HG03575 (cell line): ENCODE measurements at regions not wholly inside any gene's neighbourhood (a gene's known extent, or its start where the extent isn't known, plus 50 kb on each side); places are given as distances from the start of the nearest gene placed in this dataset.

ENCODE experiments used
- ATAC-seq: cut with Tn5 transposase; IDR thresholded peaks from one replicate; pipeline ENCODE4 v1.9.1; 2021; ENCODE audit not compliant: unreplicated experiment, insufficient number of reproducible peaks, low FRiP score; ENCODE audit errors: extremely low read depth

GRCh38 chr2:20553580-20553979, 97.3 kb downstream of the HS1BP3 start:
- ATAC-seq: no peak

- ATAC-seq: no peak
These were observed 94.9 kb downstream of the HS1BP3 start for GRCh38 chr2:20555954-20556353.

DNA sequence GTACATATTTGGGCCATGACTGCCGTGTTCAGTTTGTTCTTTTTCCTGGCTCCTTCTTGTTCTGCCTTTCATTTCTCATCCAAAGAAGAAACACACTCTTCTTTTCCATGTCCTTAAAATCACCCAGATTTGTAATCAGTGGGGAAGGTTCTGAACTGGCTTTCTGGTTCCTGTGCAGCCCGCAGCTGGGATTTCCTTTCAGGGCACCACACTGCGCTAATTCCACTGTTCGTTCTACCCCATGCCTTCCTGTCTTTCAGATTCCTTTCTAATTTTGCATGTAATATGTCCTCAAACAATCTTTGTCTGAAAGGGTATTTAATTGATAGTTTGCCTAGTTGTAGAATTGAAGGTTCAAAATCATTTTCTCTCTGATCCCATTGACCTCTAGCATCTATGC, 94.1 kb downstream of the HS1BP3 start:
- ATAC-seq: no peak

GRCh38 chr2:20557226-20557625, 93.7 kb downstream of the HS1BP3 start:
- no peak for ATAC-seq

DNA sequence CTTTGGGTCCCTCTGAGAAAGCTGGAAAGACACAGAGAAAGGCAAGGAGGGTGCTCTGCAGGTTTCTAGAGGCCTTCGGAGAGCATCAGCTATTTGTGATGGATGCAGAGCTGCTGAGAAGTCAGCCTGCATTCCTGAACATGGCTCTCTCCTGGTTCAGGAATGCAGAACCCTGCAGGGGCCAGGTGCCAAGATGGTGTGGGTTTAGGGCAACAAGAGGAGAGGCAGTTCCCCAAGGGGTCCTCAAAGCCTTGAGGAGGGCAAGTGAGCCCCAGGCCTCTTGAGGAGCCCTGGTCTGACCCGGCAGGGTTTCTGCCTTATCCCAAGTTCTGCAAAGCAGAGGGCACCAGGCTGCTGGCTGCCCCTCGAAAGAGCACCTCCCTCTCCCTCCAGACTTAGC, 93.3 kb downstream of the HS1BP3 start:
- no peak for ATAC-seq

GRCh38 chr2:20558391-20559150, 92.3 kb downstream of the HS1BP3 start:
- ATAC-seq: no peak

DNA sequence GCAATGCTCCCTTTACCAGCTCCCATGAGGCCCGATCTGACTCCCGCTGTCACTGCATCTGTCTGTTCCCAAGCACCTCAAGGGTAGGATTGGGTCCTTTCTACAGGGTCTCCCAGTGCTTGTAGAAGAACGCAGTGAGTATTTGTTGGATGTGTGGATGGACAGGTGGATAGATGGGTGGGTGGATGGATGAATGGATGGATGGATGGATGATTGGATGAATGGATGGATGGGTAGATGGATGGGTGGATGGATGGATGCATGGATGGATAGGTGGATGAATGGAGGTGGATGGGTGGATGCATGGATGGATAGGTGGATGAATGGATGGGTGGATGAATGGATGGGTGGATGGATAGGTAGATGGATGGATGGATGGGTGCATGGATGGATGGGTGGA, 91.6 kb downstream of the HS1BP3 start:
- no peak for ATAC-seq

- no peak for ATAC-seq
These were observed 90.9 kb downstream of the HS1BP3 start for GRCh38 chr2:20560011-20560410.

- no peak for ATAC-seq
These were observed 89.8 kb downstream of the HS1BP3 start for GRCh38 chr2:20560891-20561636.

GRCh38 chr2:20561637-20562454, 89.1 kb downstream of the HS1BP3 start:
- no peak for ATAC-seq

GRCh38 chr2:20562540-20563225, 88.2 kb downstream of the HS1BP3 start:
- ATAC-seq: no peak

DNA sequence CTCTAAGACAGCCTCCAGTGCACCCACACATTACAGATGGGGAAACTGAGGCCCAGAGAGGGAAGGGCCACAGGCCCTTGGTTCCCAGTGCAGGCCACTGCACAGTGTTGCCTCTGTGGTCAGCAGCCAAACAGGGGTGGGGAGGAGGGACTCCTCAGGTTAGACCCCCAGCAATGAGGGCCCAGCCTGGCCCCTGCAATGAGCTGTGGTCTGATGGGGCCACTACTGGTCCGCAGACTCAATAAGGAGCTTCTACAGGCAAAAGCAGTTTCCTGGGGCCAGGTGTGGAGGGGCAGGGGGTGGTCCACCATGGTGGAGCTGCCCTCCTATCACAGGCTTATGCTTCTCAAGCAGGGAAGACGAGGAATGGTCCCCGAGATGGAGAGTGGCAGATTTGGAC, 87.6 kb downstream of the HS1BP3 start:
- no peak for ATAC-seq

GRCh38 chr2:20563833-20564232, 87.1 kb downstream of the HS1BP3 start:
- ATAC-seq: no peak

GRCh38 chr2:20565101-20565622, 85.7 kb downstream of the HS1BP3 start:
- ATAC-seq: no peak

GRCh38 chr2:20565623-20566236, 85.2 kb downstream of the HS1BP3 start:
- ATAC-seq: no peak

- ATAC-seq: no peak
These were observed 84.6 kb downstream of the HS1BP3 start for GRCh38 chr2:20566331-20566730.

DNA sequence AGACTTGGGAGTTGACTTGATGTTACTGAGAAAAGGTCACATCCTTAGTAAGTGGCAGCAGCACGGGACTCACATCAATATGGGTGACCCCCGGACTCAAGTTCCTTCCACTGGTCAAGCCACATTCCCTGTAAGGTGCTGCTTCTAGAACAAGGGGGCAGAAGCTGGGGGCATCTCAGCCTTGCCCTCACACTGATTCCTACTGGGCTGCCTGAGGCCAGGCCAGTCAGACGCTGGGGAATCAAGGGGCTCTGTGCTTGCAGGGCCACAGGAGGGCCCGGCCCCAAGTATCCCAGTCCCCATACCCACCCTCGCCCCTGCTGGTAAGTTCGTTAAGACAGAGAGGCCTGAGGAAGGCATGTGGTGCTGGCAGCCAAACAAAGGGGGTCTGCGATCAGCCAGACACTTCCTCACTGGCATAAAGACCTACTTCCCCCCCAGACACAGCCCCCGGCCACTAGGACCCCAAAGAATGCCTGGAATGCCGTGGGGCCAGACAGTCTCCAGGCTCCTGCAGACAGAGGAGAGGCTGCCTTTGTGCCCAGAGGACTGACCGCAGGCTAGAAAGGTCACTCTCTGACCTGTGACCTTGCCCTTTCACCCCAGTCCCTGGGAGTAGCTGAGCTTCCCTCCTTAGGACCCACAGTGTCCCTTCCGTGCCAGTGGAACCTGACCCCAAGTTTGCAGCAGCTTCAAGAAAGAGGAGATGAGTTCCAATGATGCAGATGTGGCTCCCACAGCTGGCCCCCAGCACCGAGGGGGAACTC, 83.6 kb downstream of the HS1BP3 start:
- no peak for ATAC-seq
